Trophoblast cell (in vitro differentiated cells and primary cell): ENCODE measurements at regions not wholly inside any gene's neighbourhood (a gene's known extent, or its start where the extent isn't known, plus 50 kb on each side); places are given as distances from the start of the nearest gene placed in this dataset.
A peak's percentile ranks its signal among the peaks of the same experiment; 100 is the strongest.

Experiments used
- DNase-seq, 2 donors: peaks; one replicate each; pipeline ENCODE4 v3.0.0-alpha.2; 2016
- H2AFZ ChIP-seq: 2 replicates; pipeline ENCODE4 v1.6.1; 2013; ENCODE audit warnings: low read length, moderate library complexity, mild to moderate bottlenecking; ENCODE audit not compliant: insufficient read depth, poor library complexity
- H2AK5ac ChIP-seq: 2 replicates; pipeline ENCODE4 v1.6.1; 2013; ENCODE audit warnings: mild to moderate bottlenecking, low read length
- H2BK120ac ChIP-seq: 2 replicates; pipeline ENCODE4 v1.6.1; 2013; ENCODE audit warnings: low read length, mild to moderate bottlenecking, moderate library complexity; ENCODE audit not compliant: insufficient read depth, poor library complexity
- H2BK12ac ChIP-seq: 2 replicates; pipeline ENCODE4 v1.6.1; 2013; ENCODE audit warnings: mild to moderate bottlenecking, low read length, moderate library complexity
- H2BK5ac ChIP-seq: 2 replicates; pipeline ENCODE4 v1.6.1; 2013; ENCODE audit warnings: low read length, low read depth, moderate library complexity, mild to moderate bottlenecking; ENCODE audit not compliant: poor library complexity
- H3K14ac ChIP-seq: 2 replicates; pipeline ENCODE4 v1.6.1; 2013; ENCODE audit warnings: mild to moderate bottlenecking, low read length
- H3K18ac ChIP-seq: 2 replicates; pipeline ENCODE4 v1.6.1; 2013; ENCODE audit warnings: mild to moderate bottlenecking, low read length
- H3K23ac ChIP-seq: 2 replicates; pipeline ENCODE4 v1.6.1; 2013; ENCODE audit warnings: low read length
- H3K27ac ChIP-seq: 2 replicates; pipeline ENCODE4 v1.5.1; 2013; ENCODE audit warnings: low read depth, mild to moderate bottlenecking, inconsistent platforms, low read length, moderate library complexity
- H3K27me3 ChIP-seq: 2 replicates; pipeline ENCODE4 v1.6.1; 2013; ENCODE audit warnings: inconsistent platforms, mild to moderate bottlenecking, low read length, moderate library complexity; ENCODE audit not compliant: insufficient read depth
- H3K36me3 ChIP-seq, 2 experiments: 1 replicate in 1 of 2; 2 replicates in 1 of 2; pipeline ENCODE4 v1.6.1; 2013; ENCODE audit warnings: low read length in 2 of 2, mild to moderate bottlenecking in 2 of 2, moderate library complexity in 1 of 2; ENCODE audit not compliant: insufficient read depth in 2 of 2, control insufficient read depth in 1 of 2
- H3K4ac ChIP-seq: 2 replicates; pipeline ENCODE4 v1.6.1; 2013; ENCODE audit warnings: low read depth, mild to moderate bottlenecking, low read length, moderate library complexity
- H3K4me1 ChIP-seq, 2 experiments: 1 replicate in 1 of 2; 2 replicates in 1 of 2; pipeline ENCODE4 v1.6.1; 2013; ENCODE audit warnings: low read length in 2 of 2, mild to moderate bottlenecking in 2 of 2, moderate library complexity in 1 of 2; ENCODE audit not compliant: insufficient read depth in 2 of 2, control insufficient read depth in 1 of 2
- H3K4me2 ChIP-seq: 2 replicates; pipeline ENCODE4 v1.6.1; 2013; ENCODE audit warnings: inconsistent platforms, mild to moderate bottlenecking, low read length, moderate library complexity
- H3K4me3 ChIP-seq: 2 replicates; pipeline ENCODE4 v1.5.1; 2013; ENCODE audit warnings: mild to moderate bottlenecking, low read depth, low read length, inconsistent platforms
- H3K79me1 ChIP-seq: one replicate; pipeline ENCODE4 v1.6.1; 2013; ENCODE audit warnings: low read length
- H3K79me2 ChIP-seq: 2 replicates; pipeline ENCODE4 v1.6.1; 2013; ENCODE audit warnings: low read length, mild to moderate bottlenecking; ENCODE audit not compliant: control insufficient read depth, insufficient read depth, poor library complexity
- H3K9ac ChIP-seq: 2 replicates; pipeline ENCODE4 v1.6.1; 2013; ENCODE audit warnings: mild to moderate bottlenecking, low read length
- H3K9me3 ChIP-seq: 2 replicates; pipeline ENCODE4 v1.6.1; 2013; ENCODE audit warnings: low read depth, mild to moderate bottlenecking, control low read depth, inconsistent platforms, low read length; ENCODE audit not compliant: insufficient read depth
- H4K12ac ChIP-seq: 2 replicates; pipeline ENCODE4 v1.6.1; 2013; ENCODE audit warnings: low read depth, mild to moderate bottlenecking, low read length, moderate library complexity
- H4K8ac ChIP-seq: 2 replicates; pipeline ENCODE4 v1.6.1; 2013; ENCODE audit warnings: low read depth, mild to moderate bottlenecking, low read length, moderate library complexity
- H4K91ac ChIP-seq: one replicate; pipeline ENCODE4 v1.6.1; 2013; ENCODE audit warnings: low read depth, mild to moderate bottlenecking, low read length, moderate library complexity
- WGBS: extraction: QIAGEN DNeasy Blood & Tissue Kit; methylation state at CpG from one replicate; pipeline ENCODE4 v1.1.7; 2013; ENCODE audit warnings: missing lambda C conversion rate; ENCODE audit not compliant: insufficient read length, insufficient coverage; ENCODE audit errors: extremely low coverage; 5-methylcytosine and 5-hydroxymethylcytosine counted together

DNA sequence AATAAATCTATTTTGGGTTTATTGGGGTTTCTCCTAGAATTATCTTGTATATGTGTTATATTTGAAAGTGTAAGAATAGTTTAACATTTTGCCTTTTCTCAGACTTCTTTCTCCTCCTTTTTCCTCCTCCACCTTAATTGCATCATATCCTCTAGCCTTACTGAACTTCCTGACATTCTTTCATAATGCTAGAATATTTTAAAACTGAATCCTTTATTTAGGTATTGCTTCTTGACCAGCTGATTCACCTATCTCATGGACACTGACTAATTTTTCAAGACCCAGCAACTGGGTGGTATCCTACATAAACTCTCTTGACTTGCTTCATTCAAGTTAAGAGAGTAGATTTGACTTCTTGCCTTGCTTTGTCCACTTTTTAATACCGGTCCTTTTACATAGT lies 1508.9 kb downstream of the STIM2 start:
- no peak overlapping the region for H3K23ac ChIP-seq
- no peak overlapping the region for H3K18ac ChIP-seq
- no peak overlapping the region for H3K4ac ChIP-seq
- H2BK12ac ChIP-seq = no peak overlapping the region
- H2AFZ ChIP-seq = no peak overlapping the region
- H3K9me3 ChIP-seq = no peaks in the 10 kb centered on the region
- no CpG with 5 or more reads among the region's 1 CpG for WGBS
- no peak overlapping the region for H3K4me2 ChIP-seq
- peaks cover 2% of the 10 kb centered on the region for H3K79me1 ChIP-seq
- no peak overlapping the region for H4K8ac ChIP-seq
- no peaks in the 10 kb centered on the region for H3K27me3 ChIP-seq
- H2BK120ac ChIP-seq = no peak overlapping the region
- H2AK5ac ChIP-seq = no peak overlapping the region
- H4K91ac ChIP-seq = no peak overlapping the region
- DNase-seq = peak in 1 of 2 donors; percentile 2
- H2BK5ac ChIP-seq = no peak overlapping the region
- H3K14ac ChIP-seq = no peak overlapping the region
- H3K79me2 ChIP-seq = no peaks in the 10 kb centered on the region
- H3K27ac ChIP-seq = no peak overlapping the region
- H3K9ac ChIP-seq = no peak overlapping the region
- no peaks in the 10 kb centered on the region for H3K36me3 ChIP-seq
- no peak overlapping the region for H3K4me3 ChIP-seq
- no peak overlapping the region for H4K12ac ChIP-seq
- H3K4me1 ChIP-seq = peaks cover 0 to 2% of the 10 kb centered on the region in 2 experiments

- no peak overlapping the region for H3K23ac ChIP-seq
- H3K4me2 ChIP-seq = no peak overlapping the region
- H2AFZ ChIP-seq = no peak overlapping the region
- no peak overlapping the region for H3K9ac ChIP-seq
- no peaks in the 10 kb centered on the region for H3K4me1 ChIP-seq
- no peaks in the 10 kb centered on the region for H3K27me3 ChIP-seq
- no peaks in the 10 kb centered on the region for H3K9me3 ChIP-seq
- no peak overlapping the region for H4K12ac ChIP-seq
- no peak overlapping the region for H3K18ac ChIP-seq
- no peak overlapping the region for H2AK5ac ChIP-seq
- no peak overlapping the region for H4K91ac ChIP-seq
- DNase-seq = no peak
- H3K4me3 ChIP-seq = no peak overlapping the region
- H3K4ac ChIP-seq = no peak overlapping the region
- H3K79me2 ChIP-seq = no peaks in the 10 kb centered on the region
- no peaks in the 10 kb centered on the region for H3K36me3 ChIP-seq
- no peak overlapping the region for H4K8ac ChIP-seq
- H2BK12ac ChIP-seq = no peak overlapping the region
- H3K14ac ChIP-seq = no peak overlapping the region
- H3K79me1 ChIP-seq = no peaks in the 10 kb centered on the region
- no peak overlapping the region for H2BK120ac ChIP-seq
- H2BK5ac ChIP-seq = no peak overlapping the region
- H3K27ac ChIP-seq = no peak overlapping the region
These were observed 1512.5 kb downstream of the STIM2 start for GRCh38 chr4:28373191-28373590.

DNA sequence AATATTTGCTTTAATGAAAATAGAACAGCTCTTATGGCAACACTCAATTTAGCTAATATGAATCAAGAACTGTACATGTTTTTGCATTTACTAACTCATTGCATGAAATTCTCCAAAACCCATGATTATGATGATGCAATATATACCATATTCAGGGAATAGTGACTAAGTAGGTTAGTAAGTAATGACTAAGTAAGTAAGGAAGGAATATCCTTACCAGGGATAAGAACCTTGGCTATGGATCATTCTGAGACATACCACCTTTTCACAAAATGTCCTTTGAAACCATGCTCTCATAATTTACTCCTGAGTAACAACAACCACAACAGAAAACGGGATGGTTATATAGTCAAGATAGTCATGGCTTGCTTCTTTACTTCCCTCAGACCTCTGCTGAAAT lies 1513.0 kb downstream of the STIM2 start:
- Histone ChIP-seq H2AFZ (no peak overlapping the region), H3K4me1 (no peaks in the 10 kb centered on the region), H2AK5ac (no peak overlapping the region), H2BK5ac (no peak overlapping the region), H4K8ac (no peak overlapping the region), H3K4ac (no peak overlapping the region), H4K12ac (no peak overlapping the region), H2BK12ac (no peak overlapping the region), H4K91ac (no peak overlapping the region), H3K18ac (no peak overlapping the region), H3K27me3 (no peaks in the 10 kb centered on the region), H3K36me3 (no peaks in the 10 kb centered on the region), H3K4me2 (no peak overlapping the region), H3K23ac (no peak overlapping the region), H2BK120ac (no peak overlapping the region), H3K4me3 (no peak overlapping the region), H3K9me3 (no peaks in the 10 kb centered on the region), H3K9ac (no peak overlapping the region), H3K27ac (no peak overlapping the region), H3K14ac (no peak overlapping the region), H3K79me2 (no peaks in the 10 kb centered on the region), H3K79me1 (no peaks in the 10 kb centered on the region)
- WGBS = no CpG with 5 or more reads among the region's 1 CpG
- DNase-seq = no peak

- Histone ChIP-seq H4K12ac (no peak overlapping the region), H3K9ac (no peak overlapping the region), H2BK12ac (no peak overlapping the region), H3K36me3 (no peaks in the 10 kb centered on the region), H3K4ac (no peak overlapping the region), H3K27ac (no peak overlapping the region), H3K4me1 (no peaks in the 10 kb centered on the region), H3K4me3 (no peak overlapping the region), H3K79me1 (no peaks in the 10 kb centered on the region), H3K23ac (no peak overlapping the region), H3K4me2 (no peak overlapping the region), H2BK5ac (no peak overlapping the region), H2AK5ac (no peak overlapping the region), H3K79me2 (no peaks in the 10 kb centered on the region), H2BK120ac (no peak overlapping the region), H4K91ac (no peak overlapping the region), H3K18ac (no peak overlapping the region), H2AFZ (no peak overlapping the region), H3K9me3 (no peaks in the 10 kb centered on the region), H3K27me3 (no peaks in the 10 kb centered on the region), H3K14ac (no peak overlapping the region), H4K8ac (no peak overlapping the region)
- DNase-seq = no peak
- WGBS = no CpG with 5 or more reads among the region's 6 CpGs
These were observed 1517.6 kb downstream of the STIM2 start for GRCh38 chr4:28378109-28378830.
